ENCODE measurements at regions not wholly inside any gene's neighbourhood (a gene's known extent, or its start where the extent isn't known, plus 50 kb on each side); places are given as distances from the start of the nearest gene placed in this dataset.

DNA sequence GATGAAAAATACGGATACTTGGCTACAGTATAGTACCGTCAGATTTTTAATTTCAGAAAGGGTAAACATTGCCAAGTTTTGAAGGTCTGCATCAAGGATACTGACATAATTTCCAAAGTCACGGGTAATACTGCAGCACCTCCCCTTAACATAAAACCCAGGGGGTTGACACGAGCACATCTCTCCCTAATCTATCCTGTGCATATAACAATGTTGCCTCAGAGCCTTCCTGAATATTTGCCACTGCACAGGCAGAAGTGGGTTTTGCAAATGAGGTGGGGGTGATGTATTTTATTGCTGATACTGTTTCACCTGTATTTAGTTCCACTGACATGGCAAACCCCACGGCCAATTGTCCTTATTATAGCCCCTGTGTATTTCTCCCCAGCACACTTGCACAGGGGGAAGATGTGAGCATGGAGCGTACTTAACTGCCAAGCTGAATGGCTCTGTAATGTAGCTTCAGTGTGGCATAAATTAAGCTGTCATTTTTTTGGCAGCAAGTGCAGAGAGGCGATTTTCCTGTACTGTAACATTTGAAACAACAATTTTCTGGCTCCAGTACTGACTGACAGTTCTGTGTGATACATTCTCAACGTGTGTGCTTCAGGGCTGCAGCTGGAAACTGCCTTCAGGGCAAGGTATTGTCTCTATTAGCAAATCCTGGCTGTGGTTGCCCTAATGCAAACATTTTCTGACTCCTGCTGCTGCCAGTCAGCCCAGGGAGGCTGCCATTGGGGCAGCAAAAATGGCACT, 299.6 kb upstream of the SP4 start:
- H3K36me3 ChIP-seq (ENCODE audit: insufficient read depth, low read length) = no peaks in the 10 kb centered on the region
- no peak for ATAC-seq (ENCODE audit: insufficient read depth, low read depth)
- no peak overlapping the region for H3K9ac ChIP-seq (ENCODE audit: low read depth, low read length)
- H3K4me2 ChIP-seq (ENCODE audit: insufficient read depth, low read length) = no peak overlapping the region
- no peaks in the 10 kb centered on the region for H3K79me2 ChIP-seq (ENCODE audit: insufficient read depth, low read length)
- no peaks in the 10 kb centered on the region for H3K27me3 ChIP-seq (ENCODE audit: insufficient read depth, low read length, poor library complexity)
- no peaks in the 10 kb centered on the region for H3K4me1 ChIP-seq (ENCODE audit: insufficient read depth, low read length)
- H2AFZ ChIP-seq (ENCODE audit: low read depth, low read length) = no peak overlapping the region
- no peaks in the 10 kb centered on the region for H4K20me1 ChIP-seq (ENCODE audit: insufficient read depth, low read length)
- no peak overlapping the region for H3K27ac ChIP-seq (ENCODE audit: low read length)
- H3K9me3 ChIP-seq (ENCODE audit: insufficient read depth, low read length, severe bottlenecking) = no peaks in the 10 kb centered on the region
- H3K4me3 ChIP-seq (ENCODE audit: low read depth in 1 of 2, low read length in 2 of 2) = no peak overlapping the region
- no peak for TF ChIP-seq EZH2 (IDR thresholded peaks at IDR 0.05; ENCODE audit: borderline replicate concordance, low read depth, low read length, severe bottlenecking)
- no peak for TF ChIP-seq CTCF (IDR thresholded peaks at IDR 0.05; ENCODE audit: borderline replicate concordance, extremely low read depth, low read length, poor library complexity, severe bottlenecking)
- DNase-seq = no peak

DNA sequence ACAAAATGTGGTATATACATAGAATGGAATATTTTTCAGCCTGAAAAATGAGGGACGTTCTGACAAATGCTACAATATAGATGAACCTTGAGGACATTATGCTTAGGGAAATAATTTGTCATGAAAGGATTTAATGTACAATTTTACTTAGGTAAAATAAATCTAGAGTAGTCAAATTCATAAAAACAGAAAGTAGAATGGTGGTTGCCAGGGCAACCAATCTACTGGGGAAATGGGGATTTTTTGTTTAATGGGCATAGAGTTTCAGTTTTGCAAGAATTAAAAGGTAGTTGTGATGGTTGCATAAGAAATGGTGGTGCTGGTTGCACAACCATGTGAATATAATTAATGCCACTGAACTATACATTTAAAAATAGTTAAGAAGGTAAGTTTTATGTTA, 296.0 kb upstream of the SP4 start:
- H2AFZ ChIP-seq (ENCODE audit: low read depth, low read length) = no peak overlapping the region
- ATAC-seq (ENCODE audit: insufficient read depth, low read depth) (no peak), DNase-seq (no peak)
- H3K27me3 ChIP-seq (ENCODE audit: insufficient read depth, low read length, poor library complexity) = no peaks in the 10 kb centered on the region
- H3K4me1 ChIP-seq (ENCODE audit: insufficient read depth, low read length) = no peaks in the 10 kb centered on the region
- H3K9me3 ChIP-seq (ENCODE audit: insufficient read depth, low read length, severe bottlenecking) = no peaks in the 10 kb centered on the region
- no peaks in the 10 kb centered on the region for H3K36me3 ChIP-seq (ENCODE audit: insufficient read depth, low read length)
- no peak overlapping the region for H3K9ac ChIP-seq (ENCODE audit: low read depth, low read length)
- H3K79me2 ChIP-seq (ENCODE audit: insufficient read depth, low read length) = no peaks in the 10 kb centered on the region
- H3K27ac ChIP-seq (ENCODE audit: low read length) = no peak overlapping the region
- H3K4me2 ChIP-seq (ENCODE audit: insufficient read depth, low read length) = no peak overlapping the region
- H3K4me3 ChIP-seq (ENCODE audit: low read depth in 1 of 2, low read length in 2 of 2) = no peak overlapping the region
- TF ChIP-seq EZH2 (IDR thresholded peaks at IDR 0.05; ENCODE audit: borderline replicate concordance, low read depth, low read length, severe bottlenecking) = no peak
- H4K20me1 ChIP-seq (ENCODE audit: insufficient read depth, low read length) = no peaks in the 10 kb centered on the region

DNA sequence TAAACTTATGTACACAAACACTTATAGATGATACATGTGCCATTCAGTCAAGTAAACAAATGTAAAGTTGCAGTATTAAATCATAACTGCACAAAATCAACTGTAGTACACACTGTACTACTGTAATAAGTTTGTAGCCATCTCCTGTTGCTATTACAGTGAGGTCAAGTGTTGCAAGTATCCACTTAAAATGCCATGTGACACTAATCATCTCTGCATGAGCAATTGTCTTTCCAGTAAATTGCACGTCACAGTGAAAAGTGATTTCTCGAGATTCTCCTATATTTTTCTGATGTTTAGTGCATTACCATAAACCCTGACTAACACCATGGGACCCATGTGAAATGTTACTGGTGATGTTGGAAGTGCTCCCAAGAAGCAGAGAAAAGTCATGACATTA, 293.3 kb upstream of the SP4 start:
- Histone ChIP-seq H4K20me1 (ENCODE audit: insufficient read depth, low read length) (no peaks in the 10 kb centered on the region), H3K4me1 (ENCODE audit: insufficient read depth, low read length) (no peaks in the 10 kb centered on the region), H3K4me3 (ENCODE audit: low read depth in 1 of 2, low read length in 2 of 2) (no peak overlapping the region), H3K79me2 (ENCODE audit: insufficient read depth, low read length) (no peaks in the 10 kb centered on the region), H3K27me3 (ENCODE audit: insufficient read depth, low read length, poor library complexity) (peaks cover 4% of the 10 kb centered on the region), H3K36me3 (ENCODE audit: insufficient read depth, low read length) (no peaks in the 10 kb centered on the region), H3K9me3 (ENCODE audit: insufficient read depth, low read length, severe bottlenecking) (no peaks in the 10 kb centered on the region), H3K9ac (ENCODE audit: low read depth, low read length) (no peak overlapping the region), H3K27ac (ENCODE audit: low read length) (no peak overlapping the region), H3K4me2 (ENCODE audit: insufficient read depth, low read length) (no peak overlapping the region), H2AFZ (ENCODE audit: low read depth, low read length) (no peak overlapping the region)
- ATAC-seq (ENCODE audit: insufficient read depth, low read depth) (no peak), DNase-seq (no peak)
- no peak for TF ChIP-seq CTCF (IDR thresholded peaks at IDR 0.05; ENCODE audit: borderline replicate concordance, extremely low read depth, low read length, poor library complexity, severe bottlenecking)
- no peak for TF ChIP-seq EZH2 (IDR thresholded peaks at IDR 0.05; ENCODE audit: borderline replicate concordance, low read depth, low read length, severe bottlenecking)

- no peaks in the 10 kb centered on the region for H3K36me3 ChIP-seq (ENCODE audit: insufficient read depth, low read length)
- no peak overlapping the region for H3K4me3 ChIP-seq (ENCODE audit: low read depth in 1 of 2, low read length in 2 of 2)
- no peaks in the 10 kb centered on the region for H3K79me2 ChIP-seq (ENCODE audit: insufficient read depth, low read length)
- no peak for ATAC-seq (ENCODE audit: insufficient read depth, low read depth)
- H3K27ac ChIP-seq (ENCODE audit: low read length) = no peak overlapping the region
- no peak overlapping the region for H3K9ac ChIP-seq (ENCODE audit: low read depth, low read length)
- no peak overlapping the region for H3K4me2 ChIP-seq (ENCODE audit: insufficient read depth, low read length)
- no peak overlapping the region for H2AFZ ChIP-seq (ENCODE audit: low read depth, low read length)
- no peaks in the 10 kb centered on the region for H3K9me3 ChIP-seq (ENCODE audit: insufficient read depth, low read length, severe bottlenecking)
- TF ChIP-seq EZH2 (IDR thresholded peaks at IDR 0.05; ENCODE audit: borderline replicate concordance, low read depth, low read length, severe bottlenecking) (no peak), CTCF (IDR thresholded peaks at IDR 0.05; ENCODE audit: borderline replicate concordance, extremely low read depth, low read length, poor library complexity, severe bottlenecking) (no peak)
- H3K27me3 ChIP-seq (ENCODE audit: insufficient read depth, low read length, poor library complexity) = peaks cover 4% of the 10 kb centered on the region
- no peaks in the 10 kb centered on the region for H4K20me1 ChIP-seq (ENCODE audit: insufficient read depth, low read length)
- DNase-seq = no peak
- H3K4me1 ChIP-seq (ENCODE audit: insufficient read depth, low read length) = no peaks in the 10 kb centered on the region
These were observed 292.4 kb upstream of the SP4 start for GRCh38 chr7:21135437-21135836.

Measured in DND-41 (cell line).